ENCODE measurements at regions not wholly inside any gene's neighbourhood (a gene's known extent, or its start where the extent isn't known, plus 50 kb on each side); places are given as distances from the start of the nearest gene placed in this dataset.

DNA sequence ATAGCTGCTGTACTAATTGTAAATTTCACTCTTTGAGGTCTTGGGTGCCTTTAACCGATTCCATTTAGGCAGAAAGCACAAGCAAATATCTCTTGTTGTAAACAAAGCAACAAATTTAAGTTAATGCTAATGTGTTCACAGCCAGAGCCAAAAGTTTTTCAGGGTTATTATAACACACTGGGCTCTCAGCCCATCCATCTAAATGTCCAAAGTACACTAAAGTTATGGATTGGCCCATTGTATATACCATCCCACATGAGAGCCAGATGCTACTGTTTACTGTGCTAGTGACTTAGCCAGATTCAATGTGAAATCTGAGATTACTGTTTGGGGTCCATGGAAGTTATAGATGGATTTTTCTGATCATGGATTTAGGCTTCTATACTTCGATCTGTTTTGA, 186.7 kb downstream of the LARP7 start:
- Histone ChIP-seq H3K4me2 (ENCODE audit: insufficient read depth, low read length) (no peak overlapping the region), H3K79me2 (ENCODE audit: control insufficient read depth, insufficient read depth, low read length) (no peaks in the 10 kb centered on the region), H3K36me3 (ENCODE audit: control insufficient read depth in 2 of 2, extremely low read depth in 1 of 2, insufficient read depth in 2 of 2, low read length in 2 of 2) (no peaks in the 10 kb centered on the region), H3K4me3 (replicated peaks in 1 of 3; ENCODE audit: insufficient read depth in 1 of 3, low read depth in 1 of 3, low read length in 3 of 3) (no peak overlapping the region), H3K9me3 (replicated peaks; ENCODE audit: control insufficient read depth, insufficient read depth, low read length) (no peaks in the 10 kb centered on the region), H3K9ac (replicated peaks; ENCODE audit: extremely low read depth, insufficient read depth, low read length) (no peak overlapping the region), H3K27me3 (ENCODE audit: control insufficient read depth in 2 of 2, insufficient read depth in 2 of 2, low read length in 2 of 2) (peaks cover 0 to 2% of the 10 kb centered on the region in 2 experiments), H2AFZ (ENCODE audit: low read depth, low read length) (no peak overlapping the region), H3K4me1 (ENCODE audit: control insufficient read depth, extremely low read depth, insufficient read depth, low read length) (no peaks in the 10 kb centered on the region), H3K27ac (ENCODE audit: insufficient read depth, low read depth, low read length) (no peak overlapping the region), H3K9me1 (replicated peaks; ENCODE audit: control insufficient read depth, extremely low read depth, insufficient read depth, low read length) (no peaks in the 10 kb centered on the region), H4K20me1 (replicated peaks; ENCODE audit: control insufficient read depth, extremely low read depth, insufficient read depth, low read length) (no peaks in the 10 kb centered on the region)
- FAIRE-seq (no peak), DNase-seq (ENCODE audit: low read depth, low spot score) (no peak)
- CTCF ChIA-PET, result no interaction called here
- intact Hi-C loops (cut with micrococcal nuclease), result no loop called here
- TF ChIP-seq POLR2A (IDR thresholded peaks at IDR 0.05; ENCODE audit: low read depth, low read length) (no peak), EZH2 (IDR thresholded peaks at IDR 0.05; ENCODE audit: borderline replicate concordance, low read depth, low read length, severe bottlenecking) (no peak), MYC (IDR thresholded peaks at IDR 0.05; ENCODE audit: low read depth, low read length) (no peak), POLR2AphosphoS5 (IDR thresholded peaks at IDR 0.05; ENCODE audit: insufficient read depth, low read depth, low read length) (no peak), JUN (IDR thresholded peaks at IDR 0.05; ENCODE audit: borderline replicate concordance, insufficient read depth, insufficient read length, low read depth) (no peak), FOS (IDR thresholded peaks at IDR 0.05; ENCODE audit: borderline replicate concordance, insufficient read depth, low read length) (no peak), GATA2 (IDR thresholded peaks at IDR 0.05; ENCODE audit: insufficient read depth, insufficient read length, low read depth, low read length) (no peak)
- TF ChIP-seq, protein P1, sequence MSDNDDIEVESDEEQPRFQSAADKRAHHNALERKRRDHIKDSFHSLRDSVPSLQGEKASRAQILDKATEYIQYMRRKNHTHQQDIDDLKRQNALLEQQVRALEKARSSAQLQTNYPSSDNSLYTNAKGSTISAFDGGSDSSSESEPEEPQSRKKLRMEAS (IDR thresholded peaks at IDR 0.05; ENCODE audit: insufficient read depth, insufficient read length), result no peak
- TF ChIP-seq, protein P2, sequence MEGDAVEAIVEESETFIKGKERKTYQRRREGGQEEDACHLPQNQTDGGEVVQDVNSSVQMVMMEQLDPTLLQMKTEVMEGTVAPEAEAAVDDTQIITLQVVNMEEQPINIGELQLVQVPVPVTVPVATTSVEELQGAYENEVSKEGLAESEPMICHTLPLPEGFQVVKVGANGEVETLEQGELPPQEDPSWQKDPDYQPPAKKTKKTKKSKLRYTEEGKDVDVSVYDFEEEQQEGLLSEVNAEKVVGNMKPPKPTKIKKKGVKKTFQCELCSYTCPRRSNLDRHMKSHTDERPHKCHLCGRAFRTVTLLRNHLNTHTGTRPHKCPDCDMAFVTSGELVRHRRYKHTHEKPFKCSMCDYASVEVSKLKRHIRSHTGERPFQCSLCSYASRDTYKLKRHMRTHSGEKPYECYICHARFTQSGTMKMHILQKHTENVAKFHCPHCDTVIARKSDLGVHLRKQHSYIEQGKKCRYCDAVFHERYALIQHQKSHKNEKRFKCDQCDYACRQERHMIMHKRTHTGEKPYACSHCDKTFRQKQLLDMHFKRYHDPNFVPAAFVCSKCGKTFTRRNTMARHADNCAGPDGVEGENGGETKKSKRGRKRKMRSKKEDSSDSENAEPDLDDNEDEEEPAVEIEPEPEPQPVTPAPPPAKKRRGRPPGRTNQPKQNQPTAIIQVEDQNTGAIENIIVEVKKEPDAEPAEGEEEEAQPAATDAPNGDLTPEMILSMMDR (IDR thresholded peaks at IDR 0.05; ENCODE audit: extremely low read depth in 1 of 2, insufficient read depth in 1 of 2, low read depth in 1 of 2, low read length in 2 of 2), result no peak
- POLR2A ChIA-PET, result no interaction called here
- dilution Hi-C loops (cut with MboI; ENCODE audit: extremely low pct_ligation_motif_present, low sequenced_read_pairs), result no loop called here
- no TSS peak for BruUV-seq (replicated peaks)
